HepG2 (cell line): ENCODE measurements at regions not wholly inside any gene's neighbourhood (a gene's known extent, or its start where the extent isn't known, plus 50 kb on each side); places are given as distances from the start of the nearest gene placed in this dataset.

ENCODE experiments used
- ATAC-seq: fragments of 200-7000 bp; cut with Tn5 transposase; 3 replicates; pipeline ENCODE4 v1.9.1; 2020; ENCODE audit warnings: mild to moderate bottlenecking, moderate library complexity
- BruUV-seq: library from RNA; stranded (reverse); fragments of 400-500 nt; replicated peaks from 2 replicates; lab custom pipeline; 2021; lab: Mats Ljungman, UMichigan
- CTCF ChIA-PET: fragments of 300-600 bp; formaldehyde crosslinking; extraction: SDS; loops from one replicate; lab custom pipeline; 2021; ENCODE audit warnings: low total read pairs, inconsistent platforms, low intra/inter-chr PET ratio; lab: Yijun Ruan, JAX
- POLR2A ChIA-PET: fragments of 350-600 bp; sonication (Branson Sonifier 250); formaldehyde crosslinking; loops from one replicate; lab custom pipeline; 2020; ENCODE audit warnings: antibody characterized with exemption, inconsistent platforms; lab: Yijun Ruan, JAX
- DNase-seq: peaks from one replicate; pipeline ENCODE4 v3.0.0-alpha.2; 2015; ENCODE audit warnings: low spot score
- FAIRE-seq: peaks from 3 replicates; lab custom pipeline; 2011; peaks lifted over from hg19 to GRCh38; lab: Jason Lieb, UNC
- H2AFZ ChIP-seq: one replicate; pipeline ENCODE4 v1.6.1; 2011; ENCODE audit warnings: low read length, inconsistent platforms
- H3K27ac ChIP-seq: fragments of 300-600 bp; 3 replicates; pipeline ENCODE4 v1.8.0; 2011; ENCODE audit warnings: mixed run types, mild to moderate bottlenecking, mixed read lengths, low read length, inconsistent platforms; ENCODE audit not compliant: insufficient read depth; ENCODE audit errors: extremely low read length
- H3K27me3 ChIP-seq, 2 experiments: fragments of 200-600 bp in 1 of 2; 2 replicates in 1 of 2; 3 replicates in 1 of 2; pipeline versions ENCODE4 v1.6.0 to v1.8.0; 2011; ENCODE audit warnings: low read length in 2 of 2, mild to moderate bottlenecking in 2 of 2, moderate library complexity in 2 of 2, inconsistent platforms in 1 of 2; ENCODE audit not compliant: insufficient read depth in 2 of 2, control insufficient read depth in 1 of 2
- H3K36me3 ChIP-seq, 2 experiments: fragments of 200-600 bp in 1 of 2; replicated peaks in 1 of 2; 2 replicates in 1 of 2; 3 replicates in 1 of 2; pipeline versions ENCODE4 v1.5.1 to v1.8.0; 2011; ENCODE audit warnings: low read length in 2 of 2, inconsistent platforms in 1 of 2; ENCODE audit not compliant: insufficient read depth in 2 of 2, control insufficient read depth in 1 of 2
- H3K4me1 ChIP-seq: 2 replicates; pipeline ENCODE4 v1.5.1; 2012; ENCODE audit warnings: low read length, inconsistent platforms; ENCODE audit not compliant: insufficient read depth
- H3K4me2 ChIP-seq: 2 replicates; pipeline ENCODE4 v1.6.0; 2011; ENCODE audit warnings: low read depth, low read length, inconsistent platforms
- H3K4me3 ChIP-seq, 3 experiments: fragments of 200-600 bp in 1 of 3; sonication (generic), shearing (Covaris generic) in 1 of 3; replicated peaks in 1 of 3; 2 replicates each; pipeline ENCODE4 v1.5.1; 2011 to 2016; ENCODE audit warnings: low read length in 3 of 3, inconsistent platforms in 2 of 3, low read depth in 2 of 3, mild to moderate bottlenecking in 2 of 3, control low read depth in 1 of 3, mixed read lengths in 1 of 3; ENCODE audit not compliant: insufficient read depth in 1 of 3
- H3K79me2 ChIP-seq: one replicate; pipeline ENCODE4 v1.6.1; 2011; ENCODE audit warnings: low read length, inconsistent platforms; ENCODE audit not compliant: insufficient read depth
- H3K9ac ChIP-seq: 2 replicates; pipeline ENCODE4 v1.6.0; 2011; ENCODE audit warnings: mild to moderate bottlenecking, low read depth, low read length, inconsistent platforms; ENCODE audit not compliant: insufficient read depth
- H3K9me3 ChIP-seq: 2 replicates; pipeline ENCODE4 v1.5.1; 2012; ENCODE audit warnings: mild to moderate bottlenecking, low read length
- H4K20me1 ChIP-seq: 2 replicates; pipeline ENCODE4 v1.6.0; 2011; ENCODE audit warnings: inconsistent platforms, mild to moderate bottlenecking, low read length, moderate library complexity; ENCODE audit not compliant: insufficient read depth
- CTCF ChIP-seq: sonication (generic); formaldehyde crosslinking; IDR thresholded peaks from 2 replicates; pipeline ENCODE4 v1.5.0; 2020; ENCODE audit warnings: mild to moderate bottlenecking, missing genetic modification reagents, moderate library complexity
- EHMT2 ChIP-seq: fragments of 200-600 bp; sonication (generic); IDR thresholded peaks from 2 replicates; pipeline ENCODE4 v1.7.0; 2017; ENCODE audit warnings: antibody characterized with exemption, low read depth, low read length, borderline replicate concordance
- KDM5B ChIP-seq: sonication (generic); formaldehyde crosslinking; IDR thresholded peaks from 2 replicates; pipeline ENCODE4 v1.4.0; 2020; ENCODE audit warnings: missing genetic modification reagents, mild to moderate bottlenecking, borderline replicate concordance
- MXI1 ChIP-seq: IDR thresholded peaks from 3 replicates; pipeline ENCODE4 v1.6.1; 2012; ENCODE audit warnings: low read depth, low read length, inconsistent platforms, borderline replicate concordance
- NFIB ChIP-seq: sonication (generic); formaldehyde crosslinking; IDR thresholded peaks from 2 replicates; pipeline ENCODE4 v1.9.0; 2021; ENCODE audit warnings: missing genetic modification reagents, mild to moderate bottlenecking, borderline replicate concordance
- PAX8 ChIP-seq: sonication (generic); formaldehyde crosslinking; IDR thresholded peaks from 2 replicates; pipeline ENCODE4 v1.8.0; 2022; ENCODE audit warnings: mild to moderate bottlenecking, missing genetic modification reagents, borderline replicate concordance
- REXO4 ChIP-seq: sonication (generic); formaldehyde crosslinking; IDR thresholded peaks from 2 replicates; pipeline ENCODE4 v1.8.0; 2022; ENCODE audit warnings: missing genetic modification reagents, mild to moderate bottlenecking, borderline replicate concordance
- RFX1 ChIP-seq: fragments of 450-650 bp; IDR thresholded peaks from 2 replicates; pipeline ENCODE4 v1.6.1; 2017
- SETDB1 ChIP-seq: sonication (generic); formaldehyde crosslinking; IDR thresholded peaks from 2 replicates; pipeline ENCODE4 v1.5.1; 2020; ENCODE audit warnings: missing genetic modification reagents, mild to moderate bottlenecking, borderline replicate concordance
- SMC3 ChIP-seq: IDR thresholded peaks from 2 replicates; pipeline ENCODE4 v1.6.1; 2011; ENCODE audit warnings: low read length, improper control_type of control experiment
- STAG1 ChIP-seq: sonication (generic); formaldehyde crosslinking; IDR thresholded peaks from 2 replicates; pipeline ENCODE4 v1.4.0; 2020; ENCODE audit warnings: missing genetic modification reagents
- ZBTB14 ChIP-seq: sonication (generic); formaldehyde crosslinking; IDR thresholded peaks from 2 replicates; pipeline ENCODE4 v1.4.0; 2020; ENCODE audit warnings: missing genetic modification reagents
- ZBTB38 ChIP-seq: sonication (generic); formaldehyde crosslinking; IDR thresholded peaks from 2 replicates; pipeline ENCODE4 v1.5.1; 2020; ENCODE audit warnings: mild to moderate bottlenecking, missing genetic modification reagents
- ZNF354B ChIP-seq: sonication (generic); formaldehyde crosslinking; IDR thresholded peaks from 2 replicates; pipeline ENCODE4 v1.8.0; 2022; ENCODE audit warnings: mild to moderate bottlenecking, missing genetic modification reagents
- ZNF414 ChIP-seq: sonication (generic); formaldehyde crosslinking; IDR thresholded peaks from 2 replicates; pipeline ENCODE4 v1.5.0; 2020; ENCODE audit warnings: missing genetic modification reagents
- ZNF772 ChIP-seq: sonication (generic); formaldehyde crosslinking; IDR thresholded peaks from 2 replicates; pipeline ENCODE4 v1.5.0; 2020; ENCODE audit warnings: mild to moderate bottlenecking, missing genetic modification reagents
- WGBS: methylation state at CpG from one replicate; pipeline ENCODE4 v1.1.6; 2017; ENCODE audit warnings: low lambda C conversion rate; 5-methylcytosine and 5-hydroxymethylcytosine counted together
- in situ Hi-C: cut with HindIII; loops from 2 replicates; pipeline ENCODE4 v1.10.0; 2017; ENCODE audit warnings: low pct_unique_long_range_greater_than_20kb; ENCODE audit not compliant: extremely low pct_ligation_motif_present
- intact Hi-C: fragments of 100-400 bp; cut with micrococcal nuclease; formaldehyde crosslinking; loops from one replicate; pipeline ENCODE4 v1.10.0; 2022; ENCODE audit not compliant: unreplicated experiment

- Histone ChIP-seq H3K4me3 (no peak overlapping the region), H3K27me3 (0 out of 5 replicates have a peak, but pooled peaks cover 0 to 5% of the 10 kb centered on the region in 2 experiments), H3K4me1 (no peaks in the 10 kb centered on the region), H4K20me1 (no peaks in the 10 kb centered on the region), H3K36me3 (no peaks in the 10 kb centered on the region), H2AFZ (no peak overlapping the region), H3K27ac (no peak overlapping the region), H3K79me2 (no peaks in the 10 kb centered on the region), H3K9ac (no peak overlapping the region), H3K4me2 (no peak overlapping the region), H3K9me3 (no peaks in the 10 kb centered on the region)
- in situ Hi-C loops: no loop called here
- CTCF ChIA-PET: interaction anchor here (0.9 to 1.4 kb wide), 4 partner anchors 122 to 322 kb away, joined by 3 to 15 read pairs (median 9); no protein-coding TSS in a partner anchor
- no TSS peak for BruUV-seq
- intact Hi-C loops: loop anchor here (1.0 kb wide), 2 partner anchors 239 to 292 kb away; no protein-coding TSS in a partner anchor
- POLR2A ChIA-PET: no interaction called here
- ATAC-seq: no peak
- FAIRE-seq: no peak
- DNase-seq: peak; percentile 42
- 7% methylated on average over 3 of the region's 3 CpGs for WGBS
- TF ChIP-seq ZNF414 (CRISPR knock-in tag) (no peak), EHMT2 (no peak), SETDB1 (CRISPR knock-in tag) (no peak), RFX1 (no peak), REXO4 (CRISPR knock-in tag) (no peak), ZBTB38 (CRISPR knock-in tag) (no peak), KDM5B (CRISPR knock-in tag) (no peak), NFIB (no peak), SMC3 (peak; percentile 66), PAX8 (no peak), ZBTB14 (CRISPR knock-in tag) (no peak), CTCF (CRISPR knock-in tag) (peak; percentile 63), STAG1 (peak; percentile 78), ZNF772 (CRISPR knock-in tag) (no peak), ZNF354B (CRISPR knock-in tag) (no peak), MXI1 (no peak)
Measured at GRCh38 chr2:56009758-56010458, 86.3 kb upstream of the EFEMP1 start.
